ENCODE measurements at regions not wholly inside any gene's neighbourhood (a gene's known extent, or its start where the extent isn't known, plus 50 kb on each side); places are given as distances from the start of the nearest gene placed in this dataset.

DNA sequence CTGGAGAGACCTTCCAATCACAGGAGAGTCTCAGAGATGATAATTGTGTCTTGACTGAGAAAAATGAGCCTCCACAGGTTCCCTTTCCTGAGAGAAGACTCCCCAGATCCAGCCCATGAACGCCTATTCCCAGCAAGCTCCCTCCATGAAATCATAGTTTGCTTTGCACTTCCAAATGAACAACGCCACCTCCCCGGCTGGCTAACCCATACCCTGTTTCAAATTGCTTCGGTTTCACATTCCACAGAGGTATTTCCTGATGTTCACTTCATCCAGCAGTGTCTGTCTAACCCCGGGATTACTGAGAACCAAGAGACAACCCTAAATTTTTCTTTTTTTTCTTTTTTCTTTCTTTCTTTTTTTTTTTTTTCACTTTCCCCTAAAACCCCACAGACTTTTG is 124.1 kb upstream of the RFLNA start:
- H4K20me1 ChIP-seq (ENCODE audit: insufficient read depth, low read length) = no peaks in the 10 kb centered on the region
- H3K4me3 ChIP-seq (replicated peaks in 1 of 3; ENCODE audit: insufficient read depth in 1 of 3, low read depth in 2 of 3, low read length in 3 of 3) = no peak overlapping the region
- H3K79me2 ChIP-seq (ENCODE audit: insufficient read depth, low read length) = no peaks in the 10 kb centered on the region
- no peak overlapping the region for H3K9ac ChIP-seq (ENCODE audit: insufficient read depth, low read depth, low read length)
- ATAC-seq (no peak), DNase-seq (ENCODE audit: low spot score) (no peak), FAIRE-seq (no peak)
- H3K36me3 ChIP-seq (replicated peaks in 1 of 2; ENCODE audit: control insufficient read depth in 1 of 2, insufficient read depth in 2 of 2, low read length in 2 of 2) = no peaks in the 10 kb centered on the region
- TF ChIP-seq KLF16 (CRISPR knock-in tag; IDR thresholded peaks at IDR 0.05) (no peak), NCOA5 (CRISPR knock-in tag; IDR thresholded peaks at IDR 0.05) (no peak), ZSCAN5A (CRISPR knock-in tag; IDR thresholded peaks at IDR 0.05; ENCODE audit: borderline replicate concordance) (no peak), FOXA1 (IDR thresholded peaks at IDR 0.05) (no peak), FOXA1 (CRISPR knock-in tag; IDR thresholded peaks at IDR 0.05) (no peak), ZFP82 (CRISPR knock-in tag; IDR thresholded peaks at IDR 0.05; ENCODE audit: borderline replicate concordance) (no peak), STAT5B (CRISPR knock-in tag; IDR thresholded peaks at IDR 0.05) (no peak), ZNF790 (CRISPR knock-in tag; IDR thresholded peaks at IDR 0.05; ENCODE audit: borderline replicate concordance) (no peak), MAFG (CRISPR knock-in tag; IDR thresholded peaks at IDR 0.05) (no peak), PPARG (CRISPR knock-in tag; conservative IDR thresholded peaks at IDR 0.05) (no peak), HNRNPUL1 (IDR thresholded peaks at IDR 0.05; ENCODE audit: low read depth, low read length) (no peak), MAF1 (CRISPR knock-in tag; IDR thresholded peaks at IDR 0.05; ENCODE audit: borderline replicate concordance) (no peak), HINFP (CRISPR knock-in tag; IDR thresholded peaks at IDR 0.05; ENCODE audit: low read depth) (no peak), MAFK (conservative IDR thresholded peaks at IDR 0.05 in 1 of 2, IDR thresholded peaks at IDR 0.05 in 1 of 2; ENCODE audit: low read length in 2 of 2) (no peak), BCL6 (CRISPR knock-in tag; IDR thresholded peaks at IDR 0.05) (no peak)
- TF ChIP-seq, protein P1, sequence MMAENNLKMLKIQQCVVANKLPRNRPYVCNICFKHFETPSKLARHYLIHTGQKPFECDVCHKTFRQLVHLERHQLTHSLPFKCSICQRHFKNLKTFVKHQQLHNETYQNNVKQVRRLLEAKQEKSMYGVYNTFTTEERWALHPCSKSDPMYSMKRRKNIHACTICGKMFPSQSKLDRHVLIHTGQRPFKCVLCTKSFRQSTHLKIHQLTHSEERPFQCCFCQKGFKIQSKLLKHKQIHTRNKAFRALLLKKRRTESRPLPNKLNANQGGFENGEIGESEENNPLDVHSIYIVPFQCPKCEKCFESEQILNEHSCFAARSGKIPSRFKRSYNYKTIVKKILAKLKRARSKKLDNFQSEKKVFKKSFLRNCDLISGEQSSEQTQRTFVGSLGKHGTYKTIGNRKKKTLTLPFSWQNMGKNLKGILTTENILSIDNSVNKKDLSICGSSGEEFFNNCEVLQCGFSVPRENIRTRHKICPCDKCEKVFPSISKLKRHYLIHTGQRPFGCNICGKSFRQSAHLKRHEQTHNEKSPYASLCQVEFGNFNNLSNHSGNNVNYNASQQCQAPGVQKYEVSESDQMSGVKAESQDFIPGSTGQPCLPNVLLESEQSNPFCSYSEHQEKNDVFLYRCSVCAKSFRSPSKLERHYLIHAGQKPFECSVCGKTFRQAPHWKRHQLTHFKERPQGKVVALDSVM (CRISPR knock-in tag; IDR thresholded peaks at IDR 0.05) = no peak
- TF ChIP-seq, protein P2, sequence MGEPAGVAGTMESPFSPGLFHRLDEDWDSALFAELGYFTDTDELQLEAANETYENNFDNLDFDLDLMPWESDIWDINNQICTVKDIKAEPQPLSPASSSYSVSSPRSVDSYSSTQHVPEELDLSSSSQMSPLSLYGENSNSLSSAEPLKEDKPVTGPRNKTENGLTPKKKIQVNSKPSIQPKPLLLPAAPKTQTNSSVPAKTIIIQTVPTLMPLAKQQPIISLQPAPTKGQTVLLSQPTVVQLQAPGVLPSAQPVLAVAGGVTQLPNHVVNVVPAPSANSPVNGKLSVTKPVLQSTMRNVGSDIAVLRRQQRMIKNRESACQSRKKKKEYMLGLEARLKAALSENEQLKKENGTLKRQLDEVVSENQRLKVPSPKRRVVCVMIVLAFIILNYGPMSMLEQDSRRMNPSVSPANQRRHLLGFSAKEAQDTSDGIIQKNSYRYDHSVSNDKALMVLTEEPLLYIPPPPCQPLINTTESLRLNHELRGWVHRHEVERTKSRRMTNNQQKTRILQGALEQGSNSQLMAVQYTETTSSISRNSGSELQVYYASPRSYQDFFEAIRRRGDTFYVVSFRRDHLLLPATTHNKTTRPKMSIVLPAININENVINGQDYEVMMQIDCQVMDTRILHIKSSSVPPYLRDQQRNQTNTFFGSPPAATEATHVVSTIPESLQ (CRISPR knock-in tag; conservative IDR thresholded peaks at IDR 0.05) = no peak
- no TSS peak for BruUV-seq (replicated peaks)
- no peak overlapping the region for H3K4me2 ChIP-seq (ENCODE audit: low read depth, low read length)
- intact Hi-C loops (cut with micrococcal nuclease; ENCODE audit: unreplicated experiment) = no loop called here
- in situ Hi-C loops (cut with HindIII; ENCODE audit: extremely low pct_ligation_motif_present, low pct_unique_long_range_greater_than_20kb) = no loop called here
- 56% methylated on average over 4 of the region's 5 CpGs for WGBS (ENCODE audit: low lambda C conversion rate)
- CTCF ChIA-PET (ENCODE audit: low intra/inter-chr PET ratio, low total read pairs) = no interaction called here
- no peak overlapping the region for H3K27ac ChIP-seq (ENCODE audit: extremely low read length, insufficient read depth, low read length)
- H3K27me3 ChIP-seq (ENCODE audit: control insufficient read depth in 1 of 2, insufficient read depth in 2 of 2, low read length in 2 of 2) = peaks cover 0 to 18% of the 10 kb centered on the region in 2 experiments; a peak in 2 of 5 replicates
- H3K4me1 ChIP-seq (ENCODE audit: insufficient read depth, low read length) = no peaks in the 10 kb centered on the region; the same call in 1 of the 2 replicates
- no peak overlapping the region for H2AFZ ChIP-seq (ENCODE audit: low read length)
- H3K9me3 ChIP-seq (ENCODE audit: low read length) = no peaks in the 10 kb centered on the region
- POLR2A ChIA-PET = no interaction called here
